Fibroblast of skin of right quadriceps (primary cell): ENCODE measurements at regions not wholly inside any gene's neighbourhood (a gene's known extent, or its start where the extent isn't known, plus 50 kb on each side); places are given as distances from the start of the nearest gene placed in this dataset.
"Not testable (repeated sequence)": the region's sequence is repeated elsewhere in the genome, so short reads cannot be mapped to it uniquely, and the experiment has no call there.

ENCODE experiments used
- DNase-seq: peaks from one replicate; pipeline ENCODE4 v3.0.0-alpha.2; 2013

- DNase-seq, result no peak
Measured at GRCh38 chr1:90277270-90277669, 282.4 kb downstream of the ZNF326 start.

- no peak for DNase-seq
Measured at GRCh38 chr1:90274376-90274775, 279.5 kb downstream of the ZNF326 start.

- no peak for DNase-seq
Measured at GRCh38 chr1:90273241-90273774, 278.4 kb downstream of the ZNF326 start.

- no peak for DNase-seq
Measured at GRCh38 chr1:90262791-90263190, 267.9 kb downstream of the ZNF326 start.

- DNase-seq, result no peak
Measured at GRCh38 chr1:90262286-90262685, 267.4 kb downstream of the ZNF326 start.

GRCh38 chr1:90246069-90246468 is 251.2 kb downstream of the ZNF326 start:
- DNase-seq, result no peak

- no peak for DNase-seq
Measured at GRCh38 chr1:90236493-90236892, 241.6 kb downstream of the ZNF326 start.

- DNase-seq, result no peak
Measured at GRCh38 chr1:90223401-90223800, 228.5 kb downstream of the ZNF326 start.

- DNase-seq, result no peak
Measured at GRCh38 chr1:90220941-90221693, 226.2 kb downstream of the ZNF326 start.

- no peak for DNase-seq
Measured at GRCh38 chr1:90220496-90220895, 225.6 kb downstream of the ZNF326 start.

GRCh38 chr1:90219166-90219871 is 224.4 kb downstream of the ZNF326 start:
- DNase-seq, result not testable (repeated sequence)

GRCh38 chr1:90210633-90211491 is 216.0 kb downstream of the ZNF326 start:
- DNase-seq, result no peak

- DNase-seq, result no peak
Measured at GRCh38 chr1:90208949-90209348, 214.0 kb downstream of the ZNF326 start.

GRCh38 chr1:90206260-90206659 is 211.3 kb downstream of the ZNF326 start:
- no peak for DNase-seq

GRCh38 chr1:90204780-90205179 is 209.9 kb downstream of the ZNF326 start:
- no peak for DNase-seq

- DNase-seq, result no peak
Measured at GRCh38 chr1:90204023-90204590, 209.2 kb downstream of the ZNF326 start.

- no peak for DNase-seq
Measured at GRCh38 chr1:90201467-90202358, 206.8 kb downstream of the ZNF326 start.

- no peak for DNase-seq
Measured at GRCh38 chr1:90200646-90201205, 205.8 kb downstream of the ZNF326 start.

GRCh38 chr1:90198616-90199332 is 203.9 kb downstream of the ZNF326 start:
- no peak for DNase-seq

- DNase-seq, result no peak
Measured at GRCh38 chr1:90193116-90193515, 198.2 kb downstream of the ZNF326 start.

GRCh38 chr1:90192408-90192807 is 197.5 kb downstream of the ZNF326 start:
- DNase-seq, result no peak
